Kidney (tissue), 13 donors: ENCODE measurements at regions not wholly inside any gene's neighbourhood (a gene's known extent, or its start where the extent isn't known, plus 50 kb on each side); places are given as distances from the start of the nearest gene placed in this dataset.

Experiments
- DNase-seq, 5 donors: peaks; one replicate each; pipeline ENCODE4 v3.0.0-alpha.2; 2013 to 2020
- FAIRE-seq: peaks from 2 replicates; lab custom pipeline; 2012; peaks lifted over from hg19 to GRCh38; lab: Jason Lieb, UNC
- H3K27ac ChIP-seq, 2 donors: one replicate each; pipeline ENCODE4 v1.7.0; 2013; ENCODE audit warnings: low read depth in 2 of 2, low read length in 2 of 2, inconsistent platforms in 1 of 2
- H3K27me3 ChIP-seq: one replicate; pipeline ENCODE4 v1.7.1; 2013; ENCODE audit warnings: low read length, inconsistent platforms; ENCODE audit not compliant: control insufficient read depth, insufficient read depth
- H3K36me3 ChIP-seq, 3 donors: one replicate each; pipeline versions ENCODE4 v1.7.0 to v1.7.1; 2013; ENCODE audit warnings: low read length in 3 of 3, control low read depth in 1 of 3, inconsistent platforms in 1 of 3; ENCODE audit not compliant: insufficient read depth in 3 of 3, control insufficient read depth in 2 of 3
- H3K4me1 ChIP-seq, 3 donors: one replicate each; pipeline versions ENCODE4 v1.7.0 to v1.7.1; 2013; ENCODE audit warnings: low read length in 3 of 3, inconsistent platforms in 1 of 3, low read depth in 1 of 3; ENCODE audit not compliant: control insufficient read depth in 2 of 3, insufficient read depth in 2 of 3
- H3K4me3 ChIP-seq, 3 donors: one replicate each; pipeline versions ENCODE4 v1.7.0 to v1.8.1; 2013; ENCODE audit warnings: low read length in 3 of 3, control low read depth in 1 of 3, inconsistent platforms in 1 of 3
- H3K9ac ChIP-seq, 3 donors: one replicate each; pipeline versions ENCODE4 v1.7.0 to v1.7.1; 2013; ENCODE audit warnings: low read length in 3 of 3, control low read depth in 1 of 3, inconsistent platforms in 1 of 3
- H3K9me3 ChIP-seq, 3 donors: one replicate each; pipeline versions ENCODE4 v1.7.0 to v1.7.1; 2013; ENCODE audit warnings: low read length in 3 of 3, control low read depth in 1 of 3, inconsistent platforms in 1 of 3; ENCODE audit not compliant: control insufficient read depth in 2 of 3, insufficient read depth in 1 of 3
- intact Hi-C: fragments of 100-400 bp; cut with DNase I; formaldehyde crosslinking; loops from one replicate; pipeline ENCODE4 v1.11.1; 2022
- TF ChIP-seq, protein P1 (sequence below): IDR thresholded peaks from 3 replicates; pipeline ENCODE4 v1.5.1; 2012; ENCODE audit warnings: mild to moderate bottlenecking, moderate library complexity, borderline replicate concordance; ENCODE audit not compliant: insufficient read depth; ENCODE audit errors: extremely low read depth
- donor health status: control.
- donor health status: control.
- donor health status: control.
- donor health status: control.
- donor health status: control.
- donor health status: DM: yes; HTN: yes; CAD: no.
- donor health status: Normal renal cell carcinoma (clear cell type).

DNA sequence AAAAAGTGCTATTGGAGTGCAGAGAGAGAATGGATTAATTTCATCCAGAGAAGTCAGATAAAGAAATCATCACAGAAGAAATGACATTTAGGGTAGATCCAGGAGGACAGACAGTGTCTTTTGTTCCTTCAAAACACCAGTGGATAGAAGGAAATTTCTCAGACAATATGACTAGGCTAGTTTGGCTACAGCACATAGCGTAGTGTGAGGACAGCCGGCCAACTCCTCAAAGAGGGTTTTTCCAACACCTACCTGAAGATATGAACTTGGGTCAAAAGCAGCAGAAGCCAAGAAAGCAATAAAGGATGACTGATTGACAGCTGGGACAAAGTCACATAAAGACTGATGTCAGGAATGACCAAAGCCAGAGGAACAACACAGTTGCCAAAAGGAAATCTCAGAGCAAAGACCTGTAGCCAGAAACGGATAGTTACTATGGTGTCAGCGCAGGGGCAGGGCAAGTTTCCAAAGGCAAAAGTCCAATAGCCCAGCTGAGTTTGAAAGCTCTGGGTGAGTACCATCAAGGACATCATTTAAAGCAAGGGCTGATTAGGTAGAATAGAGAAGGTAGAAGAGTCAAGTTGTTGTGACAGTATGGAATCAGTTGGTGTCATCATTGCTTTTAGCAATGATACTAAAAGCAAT lies 58.7 kb upstream of the PDE3A start:
- no peaks in the 10 kb centered on the region for H3K4me1 ChIP-seq
- DNase-seq (no peak), FAIRE-seq (no peak)
- TF ChIP-seq, protein P1, sequence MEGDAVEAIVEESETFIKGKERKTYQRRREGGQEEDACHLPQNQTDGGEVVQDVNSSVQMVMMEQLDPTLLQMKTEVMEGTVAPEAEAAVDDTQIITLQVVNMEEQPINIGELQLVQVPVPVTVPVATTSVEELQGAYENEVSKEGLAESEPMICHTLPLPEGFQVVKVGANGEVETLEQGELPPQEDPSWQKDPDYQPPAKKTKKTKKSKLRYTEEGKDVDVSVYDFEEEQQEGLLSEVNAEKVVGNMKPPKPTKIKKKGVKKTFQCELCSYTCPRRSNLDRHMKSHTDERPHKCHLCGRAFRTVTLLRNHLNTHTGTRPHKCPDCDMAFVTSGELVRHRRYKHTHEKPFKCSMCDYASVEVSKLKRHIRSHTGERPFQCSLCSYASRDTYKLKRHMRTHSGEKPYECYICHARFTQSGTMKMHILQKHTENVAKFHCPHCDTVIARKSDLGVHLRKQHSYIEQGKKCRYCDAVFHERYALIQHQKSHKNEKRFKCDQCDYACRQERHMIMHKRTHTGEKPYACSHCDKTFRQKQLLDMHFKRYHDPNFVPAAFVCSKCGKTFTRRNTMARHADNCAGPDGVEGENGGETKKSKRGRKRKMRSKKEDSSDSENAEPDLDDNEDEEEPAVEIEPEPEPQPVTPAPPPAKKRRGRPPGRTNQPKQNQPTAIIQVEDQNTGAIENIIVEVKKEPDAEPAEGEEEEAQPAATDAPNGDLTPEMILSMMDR: no peak
- no peak overlapping the region for H3K27ac ChIP-seq
- H3K27me3 ChIP-seq: no peaks in the 10 kb centered on the region
- H3K4me3 ChIP-seq: no peak overlapping the region
- intact Hi-C loops: no loop called here
- H3K9ac ChIP-seq: no peak overlapping the region
- no peaks in the 10 kb centered on the region for H3K36me3 ChIP-seq
- peaks cover 0 to 8% (median 2%) of the 10 kb centered on the region in 3 donors for H3K9me3 ChIP-seq

DNA sequence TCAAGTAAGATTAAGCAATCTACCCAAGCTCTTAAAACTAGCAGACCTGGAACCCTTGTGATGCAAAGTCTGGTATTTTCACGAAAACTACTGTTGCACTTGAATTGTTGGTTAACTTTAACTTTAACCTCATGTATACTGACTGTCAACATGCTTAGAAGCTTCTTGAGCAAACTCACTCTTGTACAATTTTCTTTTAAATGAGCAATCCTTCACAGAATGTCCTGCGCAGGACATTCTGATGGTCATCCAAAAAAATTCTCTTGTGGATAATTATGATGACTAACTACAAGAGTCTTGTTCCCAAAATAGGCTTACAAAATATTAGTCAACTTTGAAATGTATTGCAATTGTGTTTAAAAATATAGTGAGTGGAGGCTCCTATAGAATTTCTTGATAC lies 54.0 kb upstream of the PDE3A start:
- Histone ChIP-seq H3K9me3 (no peaks in the 10 kb centered on the region), H3K4me3 (no peak overlapping the region), H3K36me3 (no peaks in the 10 kb centered on the region), H3K27ac (no peak overlapping the region), H3K9ac (no peak overlapping the region), H3K27me3 (no peaks in the 10 kb centered on the region), H3K4me1 (no peaks in the 10 kb centered on the region)
- FAIRE-seq: no peak
- DNase-seq: no peak
- intact Hi-C loops: no loop called here
- TF ChIP-seq, protein P1: no peak

DNA sequence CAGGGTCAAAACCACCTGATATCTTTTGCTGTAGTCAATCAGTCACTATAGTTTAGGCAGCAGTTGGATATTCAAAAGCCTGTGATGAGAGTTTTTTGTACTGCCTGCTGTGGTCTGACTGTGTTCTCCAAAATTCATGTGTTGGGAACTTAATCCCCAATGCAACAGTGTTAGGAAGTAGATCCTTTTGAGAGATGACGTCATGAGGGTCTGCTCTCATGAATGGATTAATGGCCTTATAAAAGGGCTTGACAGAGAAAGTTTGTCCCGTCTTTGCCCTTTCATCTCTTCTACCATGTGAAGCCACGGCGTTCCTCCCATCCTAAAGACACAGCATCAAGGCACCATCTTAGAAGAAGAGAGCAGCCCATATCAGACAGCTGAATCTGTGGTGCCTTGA lies 50.8 kb upstream of the PDE3A start:
- intact Hi-C loops: no loop called here
- no peak for DNase-seq
- H3K4me1 ChIP-seq: no peaks in the 10 kb centered on the region
- H3K27ac ChIP-seq: no peak overlapping the region
- TF ChIP-seq, protein P1: no peak
- H3K27me3 ChIP-seq: no peaks in the 10 kb centered on the region
- no peak overlapping the region for H3K9ac ChIP-seq
- H3K9me3 ChIP-seq: no peaks in the 10 kb centered on the region
- no peaks in the 10 kb centered on the region for H3K36me3 ChIP-seq
- FAIRE-seq: no peak
- H3K4me3 ChIP-seq: no peak overlapping the region
